CD4-positive, alpha-beta T cell (primary cell): ENCODE measurements at regions not wholly inside any gene's neighbourhood (a gene's known extent, or its start where the extent isn't known, plus 50 kb on each side); places are given as distances from the start of the nearest gene placed in this dataset.
A peak's percentile ranks its signal among the peaks of the same experiment; 100 is the strongest.

ENCODE experiments used
- ATAC-seq: fragments of 200-7000 bp; cut with Tn5 transposase; one replicate; pipeline ENCODE4 v1.10.0; 2022; ENCODE audit warnings: mild to moderate bottlenecking; ENCODE audit not compliant: poor library complexity
- CTCF ChIA-PET: fragments of 350-600 bp; sonication (Branson Sonifier 250); formaldehyde crosslinking; loops from one replicate; lab custom pipeline; 2021; ENCODE audit warnings: antibody characterized with exemption, inconsistent platforms; lab: Charles Lee
- POLR2A ChIA-PET: fragments of 350-600 bp; sonication (Branson Sonifier 250); formaldehyde crosslinking; loops from one replicate; lab custom pipeline; 2021; ENCODE audit warnings: antibody characterized with exemption, inconsistent platforms; lab: Charles Lee
- DNase-seq, 14 experiments: peaks; one replicate each; pipeline ENCODE4 v3.0.0-alpha.2; 2013 to 2020; ENCODE audit warnings: mixed read lengths in 2 of 14
- H3K27ac ChIP-seq, 2 donors: one replicate each; pipeline versions ENCODE4 v1.5.1 to v1.7.0; 2013; ENCODE audit warnings: low read length in 2 of 2, low read depth in 1 of 2, mild to moderate bottlenecking in 1 of 2
- H3K27me3 ChIP-seq, 2 experiments: 1 replicate in 1 of 2; 2 replicates in 1 of 2; pipeline versions ENCODE4 v1.6.1 to v1.7.0; 2013; ENCODE audit warnings: low read length in 2 of 2, control low read depth in 1 of 2, mild to moderate bottlenecking in 1 of 2, moderate library complexity in 1 of 2; ENCODE audit not compliant: insufficient read depth in 2 of 2, control insufficient read depth in 1 of 2
- H3K36me3 ChIP-seq: one replicate; pipeline ENCODE4 v1.6.1; 2013; ENCODE audit warnings: low read length, control low read depth; ENCODE audit not compliant: insufficient read depth
- H3K4me1 ChIP-seq: one replicate; pipeline ENCODE4 v1.6.1; 2013; ENCODE audit warnings: low read length, control low read depth; ENCODE audit not compliant: insufficient read depth
- H3K4me3 ChIP-seq: one replicate; pipeline ENCODE4 v1.5.1; 2013; ENCODE audit warnings: mild to moderate bottlenecking, low read length, moderate library complexity
- H3K9me3 ChIP-seq, 2 experiments: 1 replicate in 1 of 2; 2 replicates in 1 of 2; pipeline versions ENCODE4 v1.6.1 to v1.7.0; 2013; ENCODE audit warnings: low read length in 2 of 2, mild to moderate bottlenecking in 2 of 2, control low read depth in 1 of 2, moderate library complexity in 1 of 2; ENCODE audit not compliant: control insufficient read depth in 1 of 2, insufficient read depth in 1 of 2
- H3K27ac Mint-ChIP-seq: one replicate; pipeline ENCODE4 v1.8.0; 2020; ENCODE audit warnings: mixed read lengths
- H3K27me3 Mint-ChIP-seq: one replicate; pipeline ENCODE4 v1.8.0; 2021; ENCODE audit warnings: mixed read lengths
- H3K36me3 Mint-ChIP-seq: one replicate; pipeline ENCODE4 v1.8.0; 2021; ENCODE audit warnings: low read depth, mixed read lengths
- H3K4me1 Mint-ChIP-seq: one replicate; pipeline ENCODE4 v1.8.0; 2021; ENCODE audit warnings: low read depth, mixed read lengths
- H3K4me3 Mint-ChIP-seq: one replicate; pipeline ENCODE4 v1.8.0; 2020; ENCODE audit warnings: mild to moderate bottlenecking, mixed read lengths
- H3K9me3 Mint-ChIP-seq: one replicate; pipeline ENCODE4 v1.8.0; 2020; ENCODE audit warnings: mixed read lengths
- CTCF ChIP-seq: fragments of 200-600 bp; IDR thresholded peaks from one replicate; pipeline ENCODE4 v1.8.0; 2022; ENCODE audit warnings: antibody characterized with exemption, mild to moderate bottlenecking
- intact Hi-C, 2 experiments: fragments of 100-400 bp; cut with DNase I in 1 of 2; cut with micrococcal nuclease in 1 of 2; formaldehyde crosslinking; loops; one replicate each; pipeline versions ENCODE4 v1.15.1 to v1.9.0; 2023 to 2025; cut with DNase I, micrococcal nuclease

- H3K9me3 ChIP-seq: no peaks in the 10 kb centered on the region
- intact Hi-C loops: loop anchor here in 1 of 2 experiments (2.0 to 10.0 kb wide), 3 partner anchors 725 to 1578 kb away; no protein-coding TSS in a partner anchor
- Mint-ChIP-seq H3K9me3 (no peaks in the 10 kb centered on the region), H3K36me3 (no peaks in the 10 kb centered on the region), H3K4me1 (peaks cover 33% of the 10 kb centered on the region), H3K4me3 (peak overlapping the region; percentile 45), H3K27ac (peak overlapping the region; percentile 79), H3K27me3 (no peaks in the 10 kb centered on the region)
- H3K4me1 ChIP-seq: peaks cover 20% of the 10 kb centered on the region
- no peak for TF ChIP-seq CTCF
- H3K27me3 ChIP-seq: no peaks in the 10 kb centered on the region
- peak in 1 of 14 experiments; percentile 10 for DNase-seq
- CTCF ChIA-PET: no interaction called here
- no peak overlapping the region for H3K27ac ChIP-seq
- no peaks in the 10 kb centered on the region for H3K36me3 ChIP-seq
- no peak for ATAC-seq
- peak overlapping the region; percentile 10 for H3K4me3 ChIP-seq
- POLR2A ChIA-PET: interaction anchor here (1.1 to 2.5 kb wide), 3 partner anchors 167 to 423 kb away, joined by 3 to 7 read pairs (median 4); partner anchors contain the start of gene FBXL5
These were observed 195.2 kb upstream of the C1QTNF7 start for GRCh38 chr4:15232366-15233263.

GRCh38 chr4:15233264-15233597, 194.6 kb upstream of the C1QTNF7 start:
- H3K27ac Mint-ChIP-seq: peak overlapping the region; percentile 79
- H3K27me3 Mint-ChIP-seq: no peaks in the 10 kb centered on the region
- H3K27me3 ChIP-seq: no peaks in the 10 kb centered on the region
- peaks cover 33% of the 10 kb centered on the region for H3K4me1 Mint-ChIP-seq
- no peaks in the 10 kb centered on the region for H3K36me3 Mint-ChIP-seq
- intact Hi-C loops: loop anchor here in 1 of 2 experiments (2.0 to 10.0 kb wide), 3 partner anchors 724 to 1578 kb away; no protein-coding TSS in a partner anchor
- H3K9me3 ChIP-seq: no peaks in the 10 kb centered on the region
- ATAC-seq (no peak), DNase-seq (peak in 3 of 14 experiments; percentile 11 to 34 (median 14))
- H3K9me3 Mint-ChIP-seq: no peaks in the 10 kb centered on the region
- peak overlapping the region; percentile 74 for H3K4me3 Mint-ChIP-seq
- peak overlapping the region; percentile 10 for H3K4me3 ChIP-seq
- ChIA-PET POLR2A (interaction anchor here (1.1 to 2.5 kb wide), 3 partner anchors 167 to 422 kb away, joined by 3 to 7 read pairs (median 4); partner anchors contain the start of gene FBXL5), CTCF (no interaction called here)
- no peak for TF ChIP-seq CTCF
- no peaks in the 10 kb centered on the region for H3K36me3 ChIP-seq
- peaks cover 20% of the 10 kb centered on the region for H3K4me1 ChIP-seq
- peak overlapping the region in 1 of 2 donors; percentile 10 for H3K27ac ChIP-seq

- peak overlapping the region; percentile 79 for H3K27ac Mint-ChIP-seq
- H3K4me1 Mint-ChIP-seq: peaks cover 36% of the 10 kb centered on the region
- no peak for TF ChIP-seq CTCF
- DNase-seq: peak in 4 of 14 experiments; percentile 5 to 41 (median 26)
- H3K9me3 Mint-ChIP-seq: no peaks in the 10 kb centered on the region
- no peaks in the 10 kb centered on the region for H3K9me3 ChIP-seq
- H3K36me3 ChIP-seq: no peaks in the 10 kb centered on the region
- ChIA-PET CTCF (no interaction called here), POLR2A (interaction anchor here (1.1 to 2.5 kb wide), 3 partner anchors 166 to 422 kb away, joined by 3 to 7 read pairs (median 4); partner anchors contain the start of gene FBXL5)
- intact Hi-C loops: loop anchor here in 1 of 2 experiments (2.0 to 10.0 kb wide), 3 partner anchors 724 to 1579 kb away; no protein-coding TSS in a partner anchor
- peak; percentile 44 for ATAC-seq
- no peaks in the 10 kb centered on the region for H3K27me3 ChIP-seq
- H3K4me3 Mint-ChIP-seq: peak overlapping the region; percentile 74
- H3K27me3 Mint-ChIP-seq: no peaks in the 10 kb centered on the region
- peak overlapping the region in 1 of 2 donors; percentile 10 for H3K27ac ChIP-seq
- no peaks in the 10 kb centered on the region for H3K36me3 Mint-ChIP-seq
- peak overlapping the region; percentile 10 for H3K4me3 ChIP-seq
- H3K4me1 ChIP-seq: peaks cover 20% of the 10 kb centered on the region
These were observed 194.2 kb upstream of the C1QTNF7 start for GRCh38 chr4:15233626-15234025.
